ENCODE measurements at regions not wholly inside any gene's neighbourhood (a gene's known extent, or its start where the extent isn't known, plus 50 kb on each side); places are given as distances from the start of the nearest gene placed in this dataset.
A peak's percentile ranks its signal among the peaks of the same experiment; 100 is the strongest.

DNA sequence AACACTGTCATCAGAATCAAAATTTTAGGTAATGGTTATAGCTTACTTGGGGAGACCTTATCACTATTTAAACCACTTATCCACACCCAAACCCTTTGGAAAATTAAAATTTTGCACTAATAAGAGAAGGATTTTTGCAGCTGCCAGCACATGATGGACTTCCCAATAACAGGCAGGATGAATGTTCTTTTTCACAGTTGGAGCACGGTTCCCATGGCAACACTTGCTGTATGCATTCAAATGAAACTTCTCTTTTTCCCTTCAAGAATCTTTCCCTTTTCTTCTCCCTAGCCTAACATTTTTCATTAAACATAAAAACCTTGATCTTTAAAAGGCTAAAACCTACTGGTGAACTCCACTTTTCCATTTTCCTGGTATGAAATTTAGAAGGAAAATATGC is 768.2 kb downstream of the KCTD8 start:
- Mint-ChIP-seq H3K27me3 (ENCODE audit: low read depth, unreplicated experiment) (no peaks in the 10 kb centered on the region), H3K4me1 (ENCODE audit: low read depth, unreplicated experiment) (no peaks in the 10 kb centered on the region)
- FAIRE-seq = no peak

GRCh38 chr4:43682551-43682950 is 766.1 kb downstream of the KCTD8 start:
- DNase-seq (ENCODE audit: low read depth) = no peak
- Histone ChIP-seq H3K4me1 (ENCODE audit: insufficient read depth, low read length) (no peaks in the 10 kb centered on the region), H3K27ac (ENCODE audit: low read depth, low read length) (no peak overlapping the region), H3K27me3 (ENCODE audit: insufficient read depth, low read length) (no peaks in the 10 kb centered on the region), H3K9ac (ENCODE audit: low read length) (no peak overlapping the region), H3K4me3 (ENCODE audit: insufficient read depth, low read depth, low read length) (no peak overlapping the region), H4K20me1 (ENCODE audit: insufficient read depth, low read length) (no peaks in the 10 kb centered on the region), H3K36me3 (ENCODE audit: insufficient read depth, low read length) (no peaks in the 10 kb centered on the region), H3K4me2 (ENCODE audit: low read length) (no peak overlapping the region), H3K9me3 (ENCODE audit: insufficient read depth, low read depth, low read length) (no peaks in the 10 kb centered on the region), H2AFZ (ENCODE audit: low read depth, low read length) (no peak overlapping the region), H3K79me2 (ENCODE audit: insufficient read depth, low read length) (no peaks in the 10 kb centered on the region)
- TF ChIP-seq, protein P1, sequence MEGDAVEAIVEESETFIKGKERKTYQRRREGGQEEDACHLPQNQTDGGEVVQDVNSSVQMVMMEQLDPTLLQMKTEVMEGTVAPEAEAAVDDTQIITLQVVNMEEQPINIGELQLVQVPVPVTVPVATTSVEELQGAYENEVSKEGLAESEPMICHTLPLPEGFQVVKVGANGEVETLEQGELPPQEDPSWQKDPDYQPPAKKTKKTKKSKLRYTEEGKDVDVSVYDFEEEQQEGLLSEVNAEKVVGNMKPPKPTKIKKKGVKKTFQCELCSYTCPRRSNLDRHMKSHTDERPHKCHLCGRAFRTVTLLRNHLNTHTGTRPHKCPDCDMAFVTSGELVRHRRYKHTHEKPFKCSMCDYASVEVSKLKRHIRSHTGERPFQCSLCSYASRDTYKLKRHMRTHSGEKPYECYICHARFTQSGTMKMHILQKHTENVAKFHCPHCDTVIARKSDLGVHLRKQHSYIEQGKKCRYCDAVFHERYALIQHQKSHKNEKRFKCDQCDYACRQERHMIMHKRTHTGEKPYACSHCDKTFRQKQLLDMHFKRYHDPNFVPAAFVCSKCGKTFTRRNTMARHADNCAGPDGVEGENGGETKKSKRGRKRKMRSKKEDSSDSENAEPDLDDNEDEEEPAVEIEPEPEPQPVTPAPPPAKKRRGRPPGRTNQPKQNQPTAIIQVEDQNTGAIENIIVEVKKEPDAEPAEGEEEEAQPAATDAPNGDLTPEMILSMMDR (IDR thresholded peaks at IDR 0.05; ENCODE audit: insufficient read depth, low read depth, low read length) = no peak
- TF ChIP-seq EZH2 (IDR thresholded peaks at IDR 0.05; ENCODE audit: insufficient read depth, low read length) = no peak
- Mint-ChIP-seq H3K4me3 (ENCODE audit: unreplicated experiment) (no peak overlapping the region), H3K27me3 (ENCODE audit: low read depth, unreplicated experiment) (no peaks in the 10 kb centered on the region), H3K27ac (ENCODE audit: unreplicated experiment) (no peak overlapping the region), H3K9me3 (ENCODE audit: unreplicated experiment) (no peaks in the 10 kb centered on the region), H3K36me3 (ENCODE audit: low read depth, unreplicated experiment) (no peaks in the 10 kb centered on the region), H3K4me1 (ENCODE audit: low read depth, unreplicated experiment) (no peaks in the 10 kb centered on the region)
- no peak for FAIRE-seq

More for the DNA sequence above, 768.2 kb downstream of the KCTD8 start:
- TF ChIP-seq, protein P1 (IDR thresholded peaks at IDR 0.05; ENCODE audit: insufficient read depth, low read depth, low read length) = no peak
- no peak for TF ChIP-seq EZH2 (IDR thresholded peaks at IDR 0.05; ENCODE audit: insufficient read depth, low read length)
- H2AFZ ChIP-seq (ENCODE audit: low read depth, low read length) = no peak overlapping the region
- Mint-ChIP-seq H3K4me3 (ENCODE audit: unreplicated experiment) (no peak overlapping the region), H3K27ac (ENCODE audit: unreplicated experiment) (no peak overlapping the region), H3K9me3 (ENCODE audit: unreplicated experiment) (no peaks in the 10 kb centered on the region), H3K36me3 (ENCODE audit: low read depth, unreplicated experiment) (no peaks in the 10 kb centered on the region)
- H3K36me3 ChIP-seq (ENCODE audit: insufficient read depth, low read length) = no peaks in the 10 kb centered on the region
- H3K4me1 ChIP-seq (ENCODE audit: insufficient read depth, low read length) = no peaks in the 10 kb centered on the region
- no peaks in the 10 kb centered on the region for H3K79me2 ChIP-seq (ENCODE audit: insufficient read depth, low read length)
- H3K4me3 ChIP-seq (ENCODE audit: insufficient read depth, low read depth, low read length) = no peak overlapping the region
- no peak overlapping the region for H3K4me2 ChIP-seq (ENCODE audit: low read length)
- no peak overlapping the region for H3K9ac ChIP-seq (ENCODE audit: low read length)
- no peaks in the 10 kb centered on the region for H3K27me3 ChIP-seq (ENCODE audit: insufficient read depth, low read length)
- no peaks in the 10 kb centered on the region for H4K20me1 ChIP-seq (ENCODE audit: insufficient read depth, low read length)
- DNase-seq (ENCODE audit: low read depth) = no peak
- no peaks in the 10 kb centered on the region for H3K9me3 ChIP-seq (ENCODE audit: insufficient read depth, low read depth, low read length)
- no peak overlapping the region for H3K27ac ChIP-seq (ENCODE audit: low read depth, low read length)

GRCh38 chr4:43690116-43690515 is 758.5 kb downstream of the KCTD8 start:
- no peaks in the 10 kb centered on the region for H3K4me1 Mint-ChIP-seq (ENCODE audit: low read depth, unreplicated experiment)
- FAIRE-seq = no peak

More at GRCh38 chr4:43690116-43690515, 758.5 kb downstream of the KCTD8 start:
- TF ChIP-seq, protein P1 (IDR thresholded peaks at IDR 0.05; ENCODE audit: insufficient read depth, low read depth, low read length) = no peak
- TF ChIP-seq EZH2 (IDR thresholded peaks at IDR 0.05; ENCODE audit: insufficient read depth, low read length) = no peak
- no peak overlapping the region for H3K4me3 Mint-ChIP-seq (ENCODE audit: unreplicated experiment)
- H3K4me3 ChIP-seq (ENCODE audit: insufficient read depth, low read depth, low read length) = no peak overlapping the region
- H3K9ac ChIP-seq (ENCODE audit: low read length) = no peak overlapping the region
- no peak overlapping the region for H3K27ac ChIP-seq (ENCODE audit: low read depth, low read length)
- H3K27me3 Mint-ChIP-seq (ENCODE audit: low read depth, unreplicated experiment) = no peaks in the 10 kb centered on the region
- no peaks in the 10 kb centered on the region for H3K79me2 ChIP-seq (ENCODE audit: insufficient read depth, low read length)
- no peak overlapping the region for H2AFZ ChIP-seq (ENCODE audit: low read depth, low read length)
- H3K27me3 ChIP-seq (ENCODE audit: insufficient read depth, low read length) = no peaks in the 10 kb centered on the region
- H3K27ac Mint-ChIP-seq (ENCODE audit: unreplicated experiment) = no peak overlapping the region
- no peaks in the 10 kb centered on the region for H3K36me3 Mint-ChIP-seq (ENCODE audit: low read depth, unreplicated experiment)
- no peaks in the 10 kb centered on the region for H4K20me1 ChIP-seq (ENCODE audit: insufficient read depth, low read length)
- H3K4me2 ChIP-seq (ENCODE audit: low read length) = no peak overlapping the region
- peaks cover 4% of the 10 kb centered on the region for H3K9me3 Mint-ChIP-seq (ENCODE audit: unreplicated experiment)
- peak; percentile 10 for DNase-seq (ENCODE audit: low read depth)
- H3K36me3 ChIP-seq (ENCODE audit: insufficient read depth, low read length) = no peaks in the 10 kb centered on the region
- H3K4me1 ChIP-seq (ENCODE audit: insufficient read depth, low read length) = no peaks in the 10 kb centered on the region
- no peaks in the 10 kb centered on the region for H3K9me3 ChIP-seq (ENCODE audit: insufficient read depth, low read depth, low read length)
